Skeletal muscle tissue (tissue), 3 donors: ENCODE measurements at regions not wholly inside any gene's neighbourhood (a gene's known extent, or its start where the extent isn't known, plus 50 kb on each side); places are given as distances from the start of the nearest gene placed in this dataset.

ENCODE experiments used
- H3K27ac ChIP-seq: one replicate; pipeline ENCODE4 v1.7.0; 2013; ENCODE audit warnings: mild to moderate bottlenecking, low read depth, low read length, inconsistent platforms
- H3K27me3 ChIP-seq, 3 donors: one replicate each; pipeline ENCODE4 v1.7.0; 2013; ENCODE audit warnings: low read length in 3 of 3; ENCODE audit not compliant: control insufficient read depth in 3 of 3, insufficient read depth in 3 of 3
- H3K36me3 ChIP-seq, 3 donors: one replicate each; pipeline ENCODE4 v1.7.0; 2013; ENCODE audit warnings: low read length in 3 of 3; ENCODE audit not compliant: control insufficient read depth in 3 of 3, insufficient read depth in 3 of 3
- H3K4me1 ChIP-seq, 3 donors: one replicate each; pipeline ENCODE4 v1.7.0; 2013; ENCODE audit warnings: low read length in 3 of 3, mild to moderate bottlenecking in 3 of 3; ENCODE audit not compliant: control insufficient read depth in 3 of 3, insufficient read depth in 3 of 3
- H3K4me3 ChIP-seq, 3 donors: one replicate each; pipeline ENCODE4 v1.7.0; 2013; ENCODE audit warnings: low read length in 3 of 3
- H3K9ac ChIP-seq, 3 donors: one replicate each; pipeline ENCODE4 v1.7.0; 2013; ENCODE audit warnings: low read length in 3 of 3, mild to moderate bottlenecking in 3 of 3, moderate library complexity in 2 of 3, low read depth in 1 of 3
- H3K9me3 ChIP-seq, 3 donors: one replicate each; pipeline ENCODE4 v1.7.0; 2013; ENCODE audit warnings: low read length in 3 of 3; ENCODE audit not compliant: control insufficient read depth in 3 of 3
- donor health status: Osteomylitis.

GRCh38 chr3:99419116-99419515 lies 219.3 kb upstream of the COL8A1 start:
- no peaks in the 10 kb centered on the region for H3K4me1 ChIP-seq
- H3K9me3 ChIP-seq, result no peaks in the 10 kb centered on the region
- no peak overlapping the region for H3K27ac ChIP-seq
- H3K9ac ChIP-seq, result no peak overlapping the region
- no peak overlapping the region for H3K4me3 ChIP-seq
- no peaks in the 10 kb centered on the region for H3K27me3 ChIP-seq
- no peaks in the 10 kb centered on the region for H3K36me3 ChIP-seq

GRCh38 chr3:99418709-99419108 lies 219.7 kb upstream of the COL8A1 start:
- Histone ChIP-seq H3K27me3 (no peaks in the 10 kb centered on the region), H3K27ac (no peak overlapping the region), H3K4me3 (no peak overlapping the region), H3K4me1 (no peaks in the 10 kb centered on the region), H3K36me3 (no peaks in the 10 kb centered on the region), H3K9ac (no peak overlapping the region), H3K9me3 (no peaks in the 10 kb centered on the region)

- H3K27ac ChIP-seq, result no peak overlapping the region
- H3K9ac ChIP-seq, result no peak overlapping the region
These were observed 220.2 kb upstream of the COL8A1 start for GRCh38 chr3:99418209-99418635.

GRCh38 chr3:99413504-99413903 lies 224.9 kb upstream of the COL8A1 start:
- no peak overlapping the region for H3K27ac ChIP-seq
- H3K9ac ChIP-seq, result no peak overlapping the region
- H3K4me1 ChIP-seq, result no peaks in the 10 kb centered on the region
- no peaks in the 10 kb centered on the region for H3K36me3 ChIP-seq
- H3K9me3 ChIP-seq, result no peaks in the 10 kb centered on the region
- H3K4me3 ChIP-seq, result no peak overlapping the region
- H3K27me3 ChIP-seq, result no peaks in the 10 kb centered on the region

More at GRCh38 chr3:99418209-99418635, 220.2 kb upstream of the COL8A1 start:
- H3K4me1 ChIP-seq, result no peaks in the 10 kb centered on the region
- H3K4me3 ChIP-seq, result no peak overlapping the region
- H3K36me3 ChIP-seq, result no peaks in the 10 kb centered on the region
- no peaks in the 10 kb centered on the region for H3K27me3 ChIP-seq
- no peaks in the 10 kb centered on the region for H3K9me3 ChIP-seq

GRCh38 chr3:99410789-99411311 lies 227.5 kb upstream of the COL8A1 start:
- Histone ChIP-seq H3K27ac (no peak overlapping the region), H3K36me3 (no peaks in the 10 kb centered on the region), H3K27me3 (no peaks in the 10 kb centered on the region), H3K9ac (no peak overlapping the region), H3K9me3 (no peaks in the 10 kb centered on the region), H3K4me1 (no peaks in the 10 kb centered on the region), H3K4me3 (no peak overlapping the region)

GRCh38 chr3:99409961-99410360 lies 228.4 kb upstream of the COL8A1 start:
- Histone ChIP-seq H3K4me1 (no peaks in the 10 kb centered on the region), H3K27ac (no peak overlapping the region), H3K9me3 (no peaks in the 10 kb centered on the region), H3K4me3 (no peak overlapping the region), H3K27me3 (no peaks in the 10 kb centered on the region), H3K9ac (no peak overlapping the region), H3K36me3 (no peaks in the 10 kb centered on the region)

GRCh38 chr3:99407257-99407656 lies 231.1 kb upstream of the COL8A1 start:
- no peak overlapping the region for H3K27ac ChIP-seq
- no peaks in the 10 kb centered on the region for H3K9me3 ChIP-seq
- no peak overlapping the region for H3K4me3 ChIP-seq
- H3K4me1 ChIP-seq, result no peaks in the 10 kb centered on the region
- H3K36me3 ChIP-seq, result no peaks in the 10 kb centered on the region
- no peak overlapping the region for H3K9ac ChIP-seq
- no peaks in the 10 kb centered on the region for H3K27me3 ChIP-seq

- Histone ChIP-seq H3K27me3 (no peaks in the 10 kb centered on the region), H3K27ac (no peak overlapping the region), H3K4me3 (no peak overlapping the region), H3K36me3 (no peaks in the 10 kb centered on the region), H3K4me1 (no peaks in the 10 kb centered on the region), H3K9me3 (peaks cover 0 to 4% (median 2%) of the 10 kb centered on the region in 3 donors), H3K9ac (no peak overlapping the region)
These were observed 235.6 kb upstream of the COL8A1 start for GRCh38 chr3:99402755-99403154.

GRCh38 chr3:99400352-99400751 lies 238.0 kb upstream of the COL8A1 start:
- Histone ChIP-seq H3K9ac (no peak overlapping the region), H3K4me1 (no peaks in the 10 kb centered on the region), H3K4me3 (no peak overlapping the region), H3K27me3 (no peaks in the 10 kb centered on the region), H3K9me3 (peaks cover 0 to 4% (median 2%) of the 10 kb centered on the region in 3 donors), H3K36me3 (no peaks in the 10 kb centered on the region), H3K27ac (no peak overlapping the region)

GRCh38 chr3:99396651-99397275 lies 241.6 kb upstream of the COL8A1 start:
- Histone ChIP-seq H3K9ac (no peak overlapping the region), H3K27me3 (no peaks in the 10 kb centered on the region), H3K36me3 (no peaks in the 10 kb centered on the region), H3K27ac (no peak overlapping the region), H3K9me3 (peaks cover 0 to 4% (median 2%) of the 10 kb centered on the region in 3 donors), H3K4me3 (no peak overlapping the region), H3K4me1 (no peaks in the 10 kb centered on the region)
